ENCODE measurements at regions not wholly inside any gene's neighbourhood (a gene's known extent, or its start where the extent isn't known, plus 50 kb on each side); places are given as distances from the start of the nearest gene placed in this dataset.
"Not testable (repeated sequence)": the region's sequence is repeated elsewhere in the genome, so short reads cannot be mapped to it uniquely, and the experiment has no call there.

DNA sequence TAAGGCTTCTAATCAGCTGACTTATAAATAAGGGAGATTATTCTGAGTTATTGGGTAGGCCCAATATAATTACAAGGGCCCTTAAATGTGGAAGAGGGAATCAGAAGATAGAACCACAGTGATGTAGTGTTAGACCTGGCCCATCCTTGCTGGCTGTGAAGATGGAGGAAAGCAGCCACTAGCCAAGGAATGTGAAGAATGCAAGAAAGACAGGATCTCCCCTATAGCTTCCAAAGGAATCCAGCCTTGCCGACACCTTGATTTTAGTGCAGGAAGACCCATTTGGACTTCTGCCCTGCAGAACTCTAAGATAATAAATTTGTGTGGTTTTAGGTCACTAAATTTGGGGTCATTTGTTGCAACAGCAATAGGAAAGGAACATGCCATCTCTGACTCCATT, 150.6 kb downstream of the SPATA18 start:
- Mint-ChIP-seq H3K4me1 (ENCODE audit: unreplicated experiment) (peaks cover 3% of the 10 kb centered on the region), H3K4me3 (ENCODE audit: unreplicated experiment) (no peak overlapping the region), H3K27me3 (ENCODE audit: unreplicated experiment) (no peaks in the 10 kb centered on the region), H3K9me3 (ENCODE audit: unreplicated experiment) (peaks cover 5% of the 10 kb centered on the region), H3K27ac (ENCODE audit: unreplicated experiment) (no peak overlapping the region), H3K36me3 (ENCODE audit: unreplicated experiment) (no peaks in the 10 kb centered on the region)
- DNase-seq (ENCODE audit: extremely low spot score, unreplicated experiment), result no peak
- TF ChIP-seq CTCF (IDR thresholded peaks at IDR 0.05), result no peak

DNA sequence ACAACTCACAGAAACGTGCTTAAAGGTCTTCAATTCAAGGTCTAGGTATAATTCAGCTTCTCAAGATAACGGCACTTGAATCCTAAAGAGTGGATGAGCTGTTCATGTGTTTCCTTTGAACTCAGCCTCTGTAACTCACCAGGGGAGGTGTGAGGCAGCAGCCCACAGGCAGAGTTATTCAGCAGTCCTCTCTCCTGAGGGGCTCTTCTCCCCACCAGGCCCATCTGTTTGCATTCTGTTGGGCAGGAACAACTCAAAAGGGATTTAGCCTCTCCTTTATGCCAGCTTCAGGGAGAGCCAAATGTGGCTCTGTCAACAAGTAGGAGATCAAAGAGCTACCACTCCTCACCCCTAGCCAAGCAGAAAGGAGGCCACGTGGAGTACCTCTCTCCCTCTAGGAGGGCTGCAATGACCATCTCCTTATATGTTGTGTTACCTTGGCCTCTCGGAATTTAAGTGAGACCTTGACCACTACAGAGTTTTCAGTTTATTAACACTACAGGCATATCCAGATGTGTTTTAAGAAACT, 151.2 kb downstream of the SPATA18 start:
- Mint-ChIP-seq H3K27ac (ENCODE audit: unreplicated experiment) (no peak overlapping the region), H3K36me3 (ENCODE audit: unreplicated experiment) (no peaks in the 10 kb centered on the region), H3K4me1 (ENCODE audit: unreplicated experiment) (peaks cover 3% of the 10 kb centered on the region), H3K9me3 (ENCODE audit: unreplicated experiment) (peaks cover 5% of the 10 kb centered on the region), H3K4me3 (ENCODE audit: unreplicated experiment) (no peak overlapping the region), H3K27me3 (ENCODE audit: unreplicated experiment) (no peaks in the 10 kb centered on the region)
- no peak for TF ChIP-seq CTCF (IDR thresholded peaks at IDR 0.05)
- no peak for DNase-seq (ENCODE audit: extremely low spot score, unreplicated experiment)

DNA sequence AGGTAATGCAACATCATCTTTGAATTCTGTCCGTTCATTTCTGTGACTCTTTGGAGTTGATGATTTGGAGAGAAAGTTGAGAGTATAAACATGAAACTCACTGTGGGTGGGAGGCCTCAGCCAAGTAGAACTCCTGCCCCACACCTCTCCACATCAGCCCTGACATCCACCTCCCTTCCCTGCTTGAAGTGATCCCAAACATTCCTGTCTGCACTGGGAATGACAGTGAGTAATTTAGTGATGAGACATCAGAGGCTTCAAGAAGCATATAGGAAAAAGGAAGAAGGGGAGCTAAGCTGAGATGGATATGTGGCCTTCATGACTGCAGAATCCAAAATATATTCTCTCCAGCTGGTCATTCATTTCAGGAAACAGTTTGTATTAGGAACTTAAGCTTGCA, 151.8 kb downstream of the SPATA18 start:
- TF ChIP-seq CTCF (IDR thresholded peaks at IDR 0.05), result no peak
- no peaks in the 10 kb centered on the region for H3K36me3 Mint-ChIP-seq (ENCODE audit: unreplicated experiment)
- no peaks in the 10 kb centered on the region for H3K27me3 Mint-ChIP-seq (ENCODE audit: unreplicated experiment)

DNA sequence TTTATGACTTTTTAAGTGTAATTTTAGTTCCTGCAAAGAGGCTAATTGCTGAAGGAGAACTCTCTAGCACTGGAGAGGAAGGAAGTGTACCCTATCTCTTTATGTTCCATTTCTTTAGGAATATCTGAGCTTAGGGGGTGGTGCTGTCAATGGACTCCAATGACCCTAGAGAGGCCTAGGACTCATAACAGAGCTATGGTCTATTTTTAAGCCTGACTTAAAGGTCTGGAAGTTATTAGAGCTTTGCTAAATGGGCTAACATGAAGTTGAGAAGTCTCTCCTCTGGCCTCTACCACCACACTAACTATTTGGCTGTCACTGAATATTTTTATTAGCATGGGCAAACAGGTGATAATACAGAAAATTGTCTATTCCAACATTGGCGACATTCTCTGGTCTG, 152.2 kb downstream of the SPATA18 start:
- Mint-ChIP-seq H3K9me3 (ENCODE audit: unreplicated experiment) (peaks cover 6% of the 10 kb centered on the region), H3K36me3 (ENCODE audit: unreplicated experiment) (no peaks in the 10 kb centered on the region), H3K4me1 (ENCODE audit: unreplicated experiment) (peaks cover 3% of the 10 kb centered on the region), H3K4me3 (ENCODE audit: unreplicated experiment) (no peak overlapping the region), H3K27ac (ENCODE audit: unreplicated experiment) (no peak overlapping the region), H3K27me3 (ENCODE audit: unreplicated experiment) (no peaks in the 10 kb centered on the region)
- TF ChIP-seq CTCF (IDR thresholded peaks at IDR 0.05), result no peak
- DNase-seq (ENCODE audit: extremely low spot score, unreplicated experiment), result no peak

More for the DNA sequence above, 151.8 kb downstream of the SPATA18 start:
- no peak for DNase-seq (ENCODE audit: extremely low spot score, unreplicated experiment)
- Mint-ChIP-seq H3K9me3 (ENCODE audit: unreplicated experiment) (peaks cover 5% of the 10 kb centered on the region), H3K4me1 (ENCODE audit: unreplicated experiment) (peaks cover 3% of the 10 kb centered on the region), H3K4me3 (ENCODE audit: unreplicated experiment) (no peak overlapping the region), H3K27ac (ENCODE audit: unreplicated experiment) (no peak overlapping the region)

DNA sequence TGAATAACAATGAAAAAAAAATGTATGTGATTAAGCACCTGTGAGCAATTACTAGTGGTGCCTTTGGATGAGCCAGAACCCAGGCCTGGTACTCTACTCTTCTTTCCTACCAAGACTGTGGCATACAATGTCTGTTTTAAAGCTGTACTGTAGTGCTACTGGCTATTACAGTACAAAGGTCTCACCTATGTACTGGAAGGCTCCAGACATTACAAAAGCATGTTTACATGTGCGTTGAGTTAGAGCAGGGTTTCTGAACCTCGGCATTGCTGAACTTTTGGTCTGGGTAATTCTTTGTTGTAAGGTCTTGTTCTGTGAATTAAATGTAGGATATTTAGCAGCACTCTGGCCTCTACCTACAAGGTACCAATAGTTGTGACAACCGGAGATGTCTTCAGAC, 153.8 kb downstream of the SPATA18 start:
- peaks cover 3% of the 10 kb centered on the region for H3K4me1 Mint-ChIP-seq (ENCODE audit: unreplicated experiment)

DNA sequence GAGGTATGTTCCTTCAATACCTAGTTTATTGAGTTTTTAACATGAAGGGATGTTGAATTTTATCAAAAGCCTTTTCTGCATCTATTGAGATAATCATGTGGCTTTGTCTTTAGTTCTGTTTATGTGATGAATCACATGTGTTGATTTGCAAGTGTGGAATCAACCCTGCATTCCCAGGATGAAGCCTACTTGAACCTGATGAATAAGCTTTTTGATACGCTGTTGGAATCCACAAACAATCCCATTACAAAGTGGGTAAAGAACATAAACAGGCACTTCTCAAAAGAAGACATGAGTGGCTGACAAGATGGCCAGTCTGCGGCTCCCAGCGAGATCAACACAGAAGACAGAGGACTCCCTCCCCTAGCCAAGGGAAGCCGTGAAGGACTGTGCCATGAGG, 156.0 kb downstream of the SPATA18 start:
- peaks cover 13% of the 10 kb centered on the region for H3K9me3 Mint-ChIP-seq (ENCODE audit: unreplicated experiment)
- not testable (repeated sequence) for H3K36me3 Mint-ChIP-seq (ENCODE audit: unreplicated experiment); H3K4me1 Mint-ChIP-seq (ENCODE audit: unreplicated experiment); DNase-seq (ENCODE audit: extremely low spot score, unreplicated experiment); H3K27me3 Mint-ChIP-seq (ENCODE audit: unreplicated experiment); H3K4me3 Mint-ChIP-seq (ENCODE audit: unreplicated experiment); H3K27ac Mint-ChIP-seq (ENCODE audit: unreplicated experiment)

More for the DNA sequence above, 153.8 kb downstream of the SPATA18 start:
- Mint-ChIP-seq H3K9me3 (ENCODE audit: unreplicated experiment) (peaks cover 18% of the 10 kb centered on the region), H3K36me3 (ENCODE audit: unreplicated experiment) (no peaks in the 10 kb centered on the region), H3K27ac (ENCODE audit: unreplicated experiment) (no peak overlapping the region), H3K27me3 (ENCODE audit: unreplicated experiment) (no peaks in the 10 kb centered on the region), H3K4me3 (ENCODE audit: unreplicated experiment) (no peak overlapping the region)
- no peak for TF ChIP-seq CTCF (IDR thresholded peaks at IDR 0.05)
- DNase-seq (ENCODE audit: extremely low spot score, unreplicated experiment), result no peak
